ENCODE measurements at regions not wholly inside any gene's neighbourhood (a gene's known extent, or its start where the extent isn't known, plus 50 kb on each side); places are given as distances from the start of the nearest gene placed in this dataset.

GRCh38 chr18:22517356-22517755 lies 99.6 kb upstream of the CTAGE1 start:
- TF ChIP-seq TAF1 (IDR thresholded peaks at IDR 0.05; ENCODE audit: borderline replicate concordance, insufficient read depth, low read length) = no peak
- TF ChIP-seq, protein P1, sequence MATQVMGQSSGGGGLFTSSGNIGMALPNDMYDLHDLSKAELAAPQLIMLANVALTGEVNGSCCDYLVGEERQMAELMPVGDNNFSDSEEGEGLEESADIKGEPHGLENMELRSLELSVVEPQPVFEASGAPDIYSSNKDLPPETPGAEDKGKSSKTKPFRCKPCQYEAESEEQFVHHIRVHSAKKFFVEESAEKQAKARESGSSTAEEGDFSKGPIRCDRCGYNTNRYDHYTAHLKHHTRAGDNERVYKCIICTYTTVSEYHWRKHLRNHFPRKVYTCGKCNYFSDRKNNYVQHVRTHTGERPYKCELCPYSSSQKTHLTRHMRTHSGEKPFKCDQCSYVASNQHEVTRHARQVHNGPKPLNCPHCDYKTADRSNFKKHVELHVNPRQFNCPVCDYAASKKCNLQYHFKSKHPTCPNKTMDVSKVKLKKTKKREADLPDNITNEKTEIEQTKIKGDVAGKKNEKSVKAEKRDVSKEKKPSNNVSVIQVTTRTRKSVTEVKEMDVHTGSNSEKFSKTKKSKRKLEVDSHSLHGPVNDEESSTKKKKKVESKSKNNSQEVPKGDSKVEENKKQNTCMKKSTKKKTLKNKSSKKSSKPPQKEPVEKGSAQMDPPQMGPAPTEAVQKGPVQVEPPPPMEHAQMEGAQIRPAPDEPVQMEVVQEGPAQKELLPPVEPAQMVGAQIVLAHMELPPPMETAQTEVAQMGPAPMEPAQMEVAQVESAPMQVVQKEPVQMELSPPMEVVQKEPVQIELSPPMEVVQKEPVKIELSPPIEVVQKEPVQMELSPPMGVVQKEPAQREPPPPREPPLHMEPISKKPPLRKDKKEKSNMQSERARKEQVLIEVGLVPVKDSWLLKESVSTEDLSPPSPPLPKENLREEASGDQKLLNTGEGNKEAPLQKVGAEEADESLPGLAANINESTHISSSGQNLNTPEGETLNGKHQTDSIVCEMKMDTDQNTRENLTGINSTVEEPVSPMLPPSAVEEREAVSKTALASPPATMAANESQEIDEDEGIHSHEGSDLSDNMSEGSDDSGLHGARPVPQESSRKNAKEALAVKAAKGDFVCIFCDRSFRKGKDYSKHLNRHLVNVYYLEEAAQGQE (IDR thresholded peaks at IDR 0.05; ENCODE audit: insufficient read depth in 1 of 2, low read depth in 2 of 2, low read length in 2 of 2) = no peak
- TF ChIP-seq FOXP2 (optimal IDR thresholded peaks at IDR 0.05; ENCODE audit: borderline replicate concordance, extremely low read depth, extremely low read length, insufficient read depth) = no peak
- no peak for TF ChIP-seq POLR2AphosphoS5 (IDR thresholded peaks at IDR 0.05; ENCODE audit: low read depth, low read length)
- no peak for TF ChIP-seq SIN3A (IDR thresholded peaks at IDR 0.05; ENCODE audit: borderline replicate concordance, insufficient read depth, low read length)

DNA sequence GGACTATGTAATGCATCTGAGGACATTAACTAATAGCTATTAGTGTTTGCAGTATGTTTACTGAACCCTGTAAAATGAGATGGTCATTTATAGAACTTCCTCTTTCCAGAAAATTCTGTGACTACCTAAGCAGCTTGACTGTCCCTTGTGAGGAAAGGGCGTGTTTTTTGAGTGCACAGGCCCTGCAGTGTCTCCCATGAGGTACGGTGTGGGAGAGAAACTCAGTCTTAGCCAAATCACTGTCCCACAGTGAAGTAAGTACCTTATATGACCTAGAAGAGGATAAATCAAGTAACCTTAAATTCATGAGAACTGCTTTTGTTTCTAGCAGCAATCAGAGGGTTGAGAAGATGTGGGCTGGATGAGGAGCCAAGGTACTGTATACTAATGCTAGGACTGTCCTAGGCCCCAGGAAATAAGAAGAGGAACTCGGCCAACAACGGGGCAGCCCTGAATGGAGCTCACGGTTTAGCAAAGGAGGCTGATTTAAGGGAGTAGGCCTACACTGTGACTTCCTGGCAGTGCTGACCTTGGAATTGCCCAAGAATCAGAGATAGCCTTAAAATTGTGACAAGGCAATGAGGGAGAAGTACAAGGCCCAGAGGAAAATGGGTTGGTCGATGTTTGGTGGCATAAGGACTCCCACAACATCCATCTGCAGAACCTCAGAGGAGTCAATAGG lies 103.5 kb upstream of the CTAGE1 start:
- TF ChIP-seq, protein P1 (IDR thresholded peaks at IDR 0.05; ENCODE audit: insufficient read depth in 1 of 2, low read depth in 2 of 2, low read length in 2 of 2) = no peak
- TF ChIP-seq FOXP2 (optimal IDR thresholded peaks at IDR 0.05; ENCODE audit: borderline replicate concordance, extremely low read depth, extremely low read length, insufficient read depth) (no peak), POLR2AphosphoS5 (IDR thresholded peaks at IDR 0.05; ENCODE audit: low read depth, low read length) (no peak), TAF1 (IDR thresholded peaks at IDR 0.05; ENCODE audit: borderline replicate concordance, insufficient read depth, low read length) (no peak), SIN3A (IDR thresholded peaks at IDR 0.05; ENCODE audit: borderline replicate concordance, insufficient read depth, low read length) (no peak)

GRCh38 chr18:22523481-22523880 lies 105.8 kb upstream of the CTAGE1 start:
- TF ChIP-seq POLR2AphosphoS5 (IDR thresholded peaks at IDR 0.05; ENCODE audit: low read depth, low read length) (no peak), TAF1 (IDR thresholded peaks at IDR 0.05; ENCODE audit: borderline replicate concordance, insufficient read depth, low read length) (no peak)

DNA sequence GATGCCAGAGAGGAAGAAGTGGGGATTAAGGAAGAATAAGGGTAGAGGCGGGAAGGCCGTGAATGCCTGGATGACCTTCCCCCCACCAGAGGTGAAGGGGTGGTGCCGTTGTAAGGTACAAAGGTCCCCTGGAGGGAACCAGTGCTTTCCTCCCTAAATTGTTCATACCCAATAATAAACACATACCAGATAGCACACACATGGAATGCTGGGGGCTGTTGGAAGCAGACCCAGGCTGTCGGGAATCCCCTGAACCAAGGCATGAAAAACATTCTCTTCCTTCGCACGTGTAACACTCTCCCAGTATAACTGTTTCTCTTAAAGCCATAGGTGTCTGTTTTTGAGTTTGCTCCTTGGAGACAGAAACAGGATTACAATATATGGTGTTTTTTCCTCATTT lies 107.1 kb upstream of the CTAGE1 start:
- TF ChIP-seq TAF1 (IDR thresholded peaks at IDR 0.05; ENCODE audit: borderline replicate concordance, insufficient read depth, low read length) (no peak), SIN3A (IDR thresholded peaks at IDR 0.05; ENCODE audit: borderline replicate concordance, insufficient read depth, low read length) (no peak), POLR2AphosphoS5 (IDR thresholded peaks at IDR 0.05; ENCODE audit: low read depth, low read length) (no peak), FOXP2 (optimal IDR thresholded peaks at IDR 0.05; ENCODE audit: borderline replicate concordance, extremely low read depth, extremely low read length, insufficient read depth) (no peak)
- TF ChIP-seq, protein P1 (IDR thresholded peaks at IDR 0.05; ENCODE audit: insufficient read depth in 1 of 2, low read depth in 2 of 2, low read length in 2 of 2) = no peak

DNA sequence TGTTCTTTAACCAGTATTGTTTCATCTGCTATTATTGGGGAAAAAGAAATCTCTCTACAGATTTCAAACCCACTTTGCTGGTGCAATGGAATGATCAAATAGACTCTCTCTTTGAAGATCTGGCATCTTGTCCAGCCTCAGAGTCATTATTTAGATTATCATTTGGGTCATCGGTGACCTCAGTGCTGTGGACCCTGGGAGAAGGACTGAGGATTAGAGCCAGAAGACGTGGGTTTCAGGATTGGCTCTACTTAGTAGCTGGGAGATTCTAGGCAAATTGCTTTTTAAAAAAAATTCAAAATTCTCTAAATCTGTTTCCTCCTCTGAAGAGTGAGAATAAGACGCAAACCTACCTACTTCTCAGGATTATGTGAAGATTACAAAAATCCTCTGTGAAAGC lies 107.6 kb upstream of the CTAGE1 start:
- TF ChIP-seq TAF1 (IDR thresholded peaks at IDR 0.05; ENCODE audit: borderline replicate concordance, insufficient read depth, low read length) (no peak), FOXP2 (optimal IDR thresholded peaks at IDR 0.05; ENCODE audit: borderline replicate concordance, extremely low read depth, extremely low read length, insufficient read depth) (no peak), SIN3A (IDR thresholded peaks at IDR 0.05; ENCODE audit: borderline replicate concordance, insufficient read depth, low read length) (no peak), POLR2AphosphoS5 (IDR thresholded peaks at IDR 0.05; ENCODE audit: low read depth, low read length) (no peak)
- TF ChIP-seq, protein P1 (IDR thresholded peaks at IDR 0.05; ENCODE audit: insufficient read depth in 1 of 2, low read depth in 2 of 2, low read length in 2 of 2) = no peak
